Mesendoderm (in vitro differentiated cells): ENCODE measurements at regions not wholly inside any gene's neighbourhood (a gene's known extent, or its start where the extent isn't known, plus 50 kb on each side); places are given as distances from the start of the nearest gene placed in this dataset.

ENCODE experiments used
- DNase-seq: peaks from one replicate; pipeline ENCODE4 v3.0.0; 2013
- H2AK5ac ChIP-seq: 2 replicates; pipeline ENCODE4 v1.6.1; 2013; ENCODE audit warnings: low read length, inconsistent platforms
- H2BK120ac ChIP-seq: 2 replicates; pipeline ENCODE4 v1.6.1; 2013; ENCODE audit warnings: low read depth, mild to moderate bottlenecking, low read length, moderate library complexity, mixed read lengths
- H2BK15ac ChIP-seq: replicated peaks from 2 replicates; pipeline ENCODE4 v1.6.1; 2013; ENCODE audit warnings: low read depth, mild to moderate bottlenecking, moderate library complexity
- H2BK5ac ChIP-seq: 2 replicates; pipeline ENCODE4 v1.6.1; 2013; ENCODE audit warnings: low read length, inconsistent platforms
- H3K18ac ChIP-seq: 2 replicates; pipeline ENCODE4 v1.6.1; 2013; ENCODE audit warnings: mild to moderate bottlenecking, low read length, mixed read lengths
- H3K23ac ChIP-seq: one replicate; pipeline ENCODE4 v1.6.1; 2013; ENCODE audit warnings: low read length
- H3K27ac ChIP-seq: 2 replicates; pipeline ENCODE4 v1.5.1; 2013; ENCODE audit warnings: low read depth, mild to moderate bottlenecking, inconsistent platforms, low read length, moderate library complexity
- H3K27me3 ChIP-seq: 2 replicates; pipeline ENCODE4 v1.6.1; 2013; ENCODE audit warnings: low read length, control low read depth, mild to moderate bottlenecking, inconsistent platforms; ENCODE audit not compliant: insufficient read depth, poor library complexity
- H3K36me3 ChIP-seq: 2 replicates; pipeline ENCODE4 v1.6.1; 2013; ENCODE audit warnings: low read length, inconsistent platforms; ENCODE audit not compliant: control insufficient read depth, insufficient read depth
- H3K4ac ChIP-seq: one replicate; pipeline ENCODE4 v1.6.1; 2013; ENCODE audit warnings: low read depth, mild to moderate bottlenecking, low read length, moderate library complexity
- H3K4me1 ChIP-seq: 2 replicates; pipeline ENCODE4 v1.6.1; 2013; ENCODE audit warnings: low read depth, low read length, inconsistent platforms; ENCODE audit not compliant: control insufficient read depth
- H3K4me2 ChIP-seq: 2 replicates; pipeline ENCODE4 v1.6.1; 2013; ENCODE audit warnings: low read length
- H3K4me3 ChIP-seq: 2 replicates; pipeline ENCODE4 v1.5.1; 2013; ENCODE audit warnings: mild to moderate bottlenecking, low read length
- H3K56ac ChIP-seq: one replicate; pipeline ENCODE4 v1.6.1; 2013; ENCODE audit warnings: low read length
- H3K79me1 ChIP-seq: 2 replicates; pipeline ENCODE4 v1.6.1; 2013; ENCODE audit warnings: low read length, inconsistent platforms
- H3K79me2 ChIP-seq: 2 replicates; pipeline ENCODE4 v1.6.1; 2013; ENCODE audit warnings: mild to moderate bottlenecking, low read length; ENCODE audit not compliant: control insufficient read depth, insufficient read depth
- H3K9ac ChIP-seq: 2 replicates; pipeline ENCODE4 v1.6.1; 2013; ENCODE audit warnings: low read length, inconsistent platforms
- H4K5ac ChIP-seq: one replicate; pipeline ENCODE4 v1.6.1; 2013; ENCODE audit warnings: low read length
- H4K8ac ChIP-seq: one replicate; pipeline ENCODE4 v1.6.1; 2013; ENCODE audit warnings: low read depth, mild to moderate bottlenecking, control low read depth, low read length, moderate library complexity
- WGBS: extraction: QIAGEN DNeasy Blood & Tissue Kit; methylation state at CpG from one replicate; pipeline ENCODE4 v1.1.7; 2013; ENCODE audit warnings: low lambda C conversion rate, missing lambda C conversion rate; ENCODE audit not compliant: insufficient coverage; ENCODE audit errors: extremely low coverage; 5-methylcytosine and 5-hydroxymethylcytosine counted together

DNA sequence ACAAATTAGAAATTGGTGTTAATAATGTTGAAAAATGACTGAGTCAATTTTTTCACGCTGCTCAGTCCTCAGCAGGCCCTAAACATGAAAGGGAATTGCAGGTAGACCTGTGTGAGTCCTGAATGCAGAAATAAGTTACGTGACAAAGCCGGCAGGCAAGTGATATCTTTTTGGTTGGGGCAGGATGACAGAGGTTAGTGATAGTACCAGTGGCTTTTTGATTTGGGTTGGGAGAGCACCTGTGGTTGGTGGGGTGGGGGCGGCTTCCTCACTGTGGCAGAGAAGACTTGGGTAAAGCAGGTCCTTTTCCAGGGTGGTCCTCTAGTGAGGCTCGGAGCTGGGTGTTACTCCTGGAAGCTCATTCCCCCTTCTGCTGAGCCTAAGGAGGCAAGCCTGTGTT, 164.7 kb downstream of the TMEM167A start:
- H3K18ac ChIP-seq: no peak overlapping the region
- no peak overlapping the region for H3K56ac ChIP-seq
- H3K4ac ChIP-seq: no peak overlapping the region
- H3K4me2 ChIP-seq: no peak overlapping the region
- H3K4me1 ChIP-seq: no peaks in the 10 kb centered on the region
- H2AK5ac ChIP-seq: no peak overlapping the region
- no peak overlapping the region for H3K23ac ChIP-seq
- no CpG with 5 or more reads among the region's 5 CpGs for WGBS
- H4K8ac ChIP-seq: no peak overlapping the region
- DNase-seq: no peak
- H3K4me3 ChIP-seq: no peak overlapping the region
- no peak overlapping the region for H2BK15ac ChIP-seq
- H3K27me3 ChIP-seq: no peaks in the 10 kb centered on the region
- no peak overlapping the region for H3K27ac ChIP-seq
- H2BK5ac ChIP-seq: no peak overlapping the region
- no peak overlapping the region for H2BK120ac ChIP-seq
- H3K36me3 ChIP-seq: no peaks in the 10 kb centered on the region
- no peak overlapping the region for H3K9ac ChIP-seq
- no peak overlapping the region for H4K5ac ChIP-seq
- no peaks in the 10 kb centered on the region for H3K79me2 ChIP-seq
- no peaks in the 10 kb centered on the region for H3K79me1 ChIP-seq

DNA sequence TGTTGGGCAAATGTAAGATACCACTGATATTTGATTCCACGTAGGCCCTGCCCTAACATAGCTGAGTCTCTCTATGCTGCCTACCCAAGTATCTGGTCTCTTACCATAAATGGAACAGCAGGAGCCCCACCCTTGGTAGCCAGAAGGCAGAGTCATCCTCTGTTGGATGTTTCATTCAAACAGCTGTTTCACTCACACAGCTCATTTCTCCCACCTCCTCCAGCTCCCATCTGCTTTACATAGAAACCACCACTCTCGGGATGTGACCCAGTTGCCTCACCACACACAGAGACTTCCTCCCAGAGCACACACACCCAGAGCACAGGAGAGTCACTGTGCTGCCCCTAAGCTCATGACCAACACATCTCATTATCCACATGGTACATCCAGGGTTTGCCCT, 165.3 kb downstream of the TMEM167A start:
- Histone ChIP-seq H3K56ac (no peak overlapping the region), H3K4me3 (no peak overlapping the region), H2BK15ac (no peak overlapping the region), H4K8ac (no peak overlapping the region), H3K36me3 (no peaks in the 10 kb centered on the region), H3K4ac (no peak overlapping the region), H3K18ac (no peak overlapping the region), H3K9ac (no peak overlapping the region), H3K27ac (no peak overlapping the region), H3K23ac (no peak overlapping the region), H2BK120ac (no peak overlapping the region), H4K5ac (no peak overlapping the region), H3K4me1 (no peaks in the 10 kb centered on the region), H2AK5ac (no peak overlapping the region), H3K4me2 (no peak overlapping the region), H3K27me3 (no peaks in the 10 kb centered on the region), H3K79me2 (no peaks in the 10 kb centered on the region), H3K79me1 (no peaks in the 10 kb centered on the region), H2BK5ac (no peak overlapping the region)
- DNase-seq: no peak
- no CpG with 5 or more reads among the region's 2 CpGs for WGBS

DNA sequence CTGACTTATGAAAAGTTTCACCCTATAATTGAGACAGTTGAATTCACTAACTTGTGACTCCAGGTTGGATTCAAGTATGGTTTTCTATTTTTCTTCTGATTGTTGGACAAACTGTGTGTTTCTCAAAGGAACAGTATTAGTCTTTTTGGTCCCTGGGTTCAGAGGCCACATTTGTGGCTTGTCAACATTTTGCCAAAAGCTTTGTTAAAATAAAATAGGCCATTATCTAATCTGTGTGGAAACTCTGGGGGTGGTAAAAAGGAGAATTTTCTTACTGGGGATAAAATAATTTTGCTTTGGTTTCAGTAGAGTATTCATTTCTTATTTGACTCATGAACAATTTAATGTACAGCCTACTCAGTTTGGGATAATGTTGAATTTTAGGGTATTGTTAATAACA, 166.3 kb downstream of the TMEM167A start:
- H3K79me2 ChIP-seq: no peaks in the 10 kb centered on the region
- H3K18ac ChIP-seq: no peak overlapping the region
- H4K5ac ChIP-seq: no peak overlapping the region
- no peaks in the 10 kb centered on the region for H3K79me1 ChIP-seq
- no peak overlapping the region for H3K4me3 ChIP-seq
- H2BK15ac ChIP-seq: no peak overlapping the region
- H3K23ac ChIP-seq: no peak overlapping the region
- no peak overlapping the region for H3K4ac ChIP-seq
- H2AK5ac ChIP-seq: no peak overlapping the region
- no peak overlapping the region for H3K56ac ChIP-seq
- H3K4me2 ChIP-seq: no peak overlapping the region
- H2BK5ac ChIP-seq: no peak overlapping the region
- H3K9ac ChIP-seq: no peak overlapping the region
- no peaks in the 10 kb centered on the region for H3K27me3 ChIP-seq
- H3K27ac ChIP-seq: no peak overlapping the region
- DNase-seq: no peak
- H3K4me1 ChIP-seq: no peaks in the 10 kb centered on the region
- H2BK120ac ChIP-seq: no peak overlapping the region
- H4K8ac ChIP-seq: no peak overlapping the region
- H3K36me3 ChIP-seq: no peaks in the 10 kb centered on the region

DNA sequence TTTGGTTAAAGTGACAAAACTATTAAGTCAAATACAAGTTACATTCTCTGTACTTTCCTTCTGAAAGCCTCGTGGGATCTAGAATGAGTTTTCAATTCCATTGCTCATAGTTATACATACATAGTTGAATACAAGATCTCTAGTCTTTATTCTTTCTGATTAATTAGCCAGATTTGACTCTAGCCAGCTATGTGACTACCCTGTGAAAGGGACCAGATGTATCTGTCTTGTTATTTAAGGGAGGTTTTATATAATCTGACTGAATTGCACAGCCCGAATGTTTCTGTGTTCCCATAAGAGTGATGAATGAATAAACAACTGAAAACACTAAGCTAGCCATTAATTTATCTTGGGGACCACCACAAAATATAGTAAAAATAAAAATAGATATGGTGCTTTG, 166.7 kb downstream of the TMEM167A start:
- Histone ChIP-seq H3K27ac (no peak overlapping the region), H2BK120ac (no peak overlapping the region), H3K18ac (no peak overlapping the region), H3K4me2 (no peak overlapping the region), H3K23ac (no peak overlapping the region), H3K56ac (no peak overlapping the region), H2AK5ac (no peak overlapping the region), H4K8ac (no peak overlapping the region), H2BK5ac (no peak overlapping the region), H3K4ac (no peak overlapping the region), H3K4me3 (no peak overlapping the region), H2BK15ac (no peak overlapping the region), H3K36me3 (no peaks in the 10 kb centered on the region), H3K9ac (no peak overlapping the region), H3K27me3 (no peaks in the 10 kb centered on the region), H3K79me1 (no peaks in the 10 kb centered on the region), H3K4me1 (no peaks in the 10 kb centered on the region), H3K79me2 (no peaks in the 10 kb centered on the region), H4K5ac (no peak overlapping the region)
- DNase-seq: no peak
- WGBS: no CpG with 5 or more reads among the region's 2 CpGs

DNA sequence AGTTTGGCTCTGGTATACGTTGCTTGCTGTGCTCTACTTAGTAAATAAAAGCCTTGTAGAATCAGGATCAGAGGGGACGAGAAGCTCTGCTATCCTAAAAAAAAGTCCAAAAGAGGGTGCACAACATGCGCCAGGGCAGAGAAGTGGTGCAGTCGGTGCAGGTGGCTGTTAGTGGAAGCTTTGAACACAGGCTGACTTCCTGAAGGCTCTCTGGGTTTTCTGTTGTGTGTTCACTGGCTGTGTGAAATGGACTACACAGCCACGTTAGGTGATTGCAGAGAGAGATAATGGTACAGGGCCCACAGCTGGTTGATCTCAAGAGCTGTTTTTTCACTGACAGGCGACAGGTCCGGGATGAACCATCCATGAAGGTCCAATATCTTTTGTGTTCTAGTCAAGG, 167.4 kb downstream of the TMEM167A start:
- no peak overlapping the region for H2AK5ac ChIP-seq
- H3K79me1 ChIP-seq: no peaks in the 10 kb centered on the region
- no peak overlapping the region for H2BK5ac ChIP-seq
- no peak overlapping the region for H4K8ac ChIP-seq
- no CpG with 5 or more reads among the region's 7 CpGs for WGBS
- H3K27me3 ChIP-seq: no peaks in the 10 kb centered on the region
- DNase-seq: no peak
- no peak overlapping the region for H3K4me2 ChIP-seq
- no peak overlapping the region for H3K4ac ChIP-seq
- no peak overlapping the region for H3K27ac ChIP-seq
- H3K79me2 ChIP-seq: no peaks in the 10 kb centered on the region
- no peaks in the 10 kb centered on the region for H3K4me1 ChIP-seq
- H3K23ac ChIP-seq: no peak overlapping the region
- H3K4me3 ChIP-seq: no peak overlapping the region
- H2BK120ac ChIP-seq: no peak overlapping the region
- no peak overlapping the region for H2BK15ac ChIP-seq
- H3K36me3 ChIP-seq: no peaks in the 10 kb centered on the region
- H4K5ac ChIP-seq: no peak overlapping the region
- H3K56ac ChIP-seq: no peak overlapping the region
- H3K9ac ChIP-seq: no peak overlapping the region
- H3K18ac ChIP-seq: no peak overlapping the region

DNA sequence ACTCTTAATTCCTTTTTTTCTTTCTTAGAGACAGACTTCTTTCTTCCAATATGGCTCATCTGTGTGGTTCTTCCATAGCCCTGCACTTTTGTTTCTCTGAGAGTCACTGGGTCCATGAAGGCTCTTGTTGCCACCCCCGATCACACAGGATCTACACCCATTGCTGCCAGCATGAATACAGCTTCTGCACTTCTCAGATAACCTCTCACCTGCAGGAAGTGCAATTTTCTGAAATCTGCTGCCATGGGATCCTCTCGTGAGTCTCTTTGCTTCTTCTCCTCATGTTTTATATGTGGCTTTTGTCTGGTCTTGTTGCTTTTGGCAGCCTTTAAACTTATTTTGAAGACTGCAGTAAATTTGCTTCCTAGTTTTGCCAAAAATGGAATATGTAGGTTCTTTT, 171.2 kb downstream of the TMEM167A start:
- Histone ChIP-seq H3K36me3 (no peaks in the 10 kb centered on the region), H3K27ac (no peak overlapping the region), H3K56ac (no peak overlapping the region), H2BK5ac (no peak overlapping the region), H2AK5ac (no peak overlapping the region), H4K8ac (no peak overlapping the region), H2BK120ac (no peak overlapping the region), H3K9ac (no peak overlapping the region), H3K79me2 (no peaks in the 10 kb centered on the region), H3K23ac (no peak overlapping the region), H3K4ac (no peak overlapping the region), H3K79me1 (no peaks in the 10 kb centered on the region), H4K5ac (no peak overlapping the region), H3K18ac (no peak overlapping the region), H3K4me3 (no peak overlapping the region), H2BK15ac (no peak overlapping the region), H3K4me2 (no peak overlapping the region), H3K27me3 (no peaks in the 10 kb centered on the region), H3K4me1 (no peaks in the 10 kb centered on the region)
- no CpG with 5 or more reads among the region's 2 CpGs for WGBS
- DNase-seq: no peak
